Activated CD8-positive, alpha-beta memory T cell treated with anti-CD3 and anti-CD28 coated beads, Interleukin-2, amount 50 U/mL, for 1 hour (primary cell): ENCODE measurements at regions not wholly inside any gene's neighbourhood (a gene's known extent, or its start where the extent isn't known, plus 50 kb on each side); places are given as distances from the start of the nearest gene placed in this dataset.

Source experiments
- DNase-seq: peaks from one replicate; pipeline ENCODE4 v3.0.0-alpha.2; 2020; ENCODE audit errors: extremely low read depth

GRCh38 chr6:147858421-147858820 lies 349.9 kb downstream of the SAMD5 start:
- no peak for DNase-seq

GRCh38 chr6:147859071-147859470 lies 350.6 kb downstream of the SAMD5 start:
- no peak for DNase-seq

- DNase-seq: no peak
Observed at GRCh38 chr6:147861696-147862095, 353.2 kb downstream of the SAMD5 start.

DNA sequence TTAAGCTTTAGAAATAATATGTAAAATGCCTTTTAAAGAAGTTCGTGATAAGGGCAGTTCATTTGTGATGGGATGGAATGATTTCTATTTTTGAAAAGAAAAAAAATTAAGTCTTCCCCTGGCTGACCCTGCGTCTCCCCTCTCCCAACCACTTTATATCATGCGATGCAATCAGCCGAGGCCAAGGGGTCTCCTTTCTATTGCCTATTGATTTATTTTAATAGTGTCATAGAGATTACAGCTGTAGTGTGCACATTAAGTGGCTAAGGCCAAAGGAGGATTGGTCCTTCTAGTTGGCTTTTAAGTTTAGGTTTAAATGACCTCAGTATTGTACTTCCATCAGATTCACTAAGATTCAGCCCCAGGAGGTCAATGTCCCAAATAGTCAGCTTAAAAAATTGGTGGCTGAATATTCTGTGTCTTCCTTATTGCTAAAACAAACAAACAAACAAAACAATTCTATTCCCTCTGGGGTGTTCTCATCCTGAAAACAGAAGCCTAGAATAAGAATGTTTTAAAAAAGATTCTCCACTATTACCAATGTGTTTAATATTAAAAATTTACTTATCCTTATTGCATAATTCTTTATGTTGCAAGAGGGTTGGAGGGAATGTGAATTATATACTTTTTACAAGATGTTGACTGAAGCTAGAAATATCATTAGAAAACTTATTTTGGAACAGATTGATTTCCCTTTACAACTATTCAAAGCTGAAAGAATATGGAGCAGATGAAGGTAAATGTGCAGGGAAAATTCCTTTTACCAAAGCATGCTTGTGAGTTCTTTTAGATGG lies 359.1 kb downstream of the SAMD5 start:
- no peak for DNase-seq

GRCh38 chr6:147868427-147869190 lies 360.1 kb downstream of the SAMD5 start:
- DNase-seq: no peak

DNA sequence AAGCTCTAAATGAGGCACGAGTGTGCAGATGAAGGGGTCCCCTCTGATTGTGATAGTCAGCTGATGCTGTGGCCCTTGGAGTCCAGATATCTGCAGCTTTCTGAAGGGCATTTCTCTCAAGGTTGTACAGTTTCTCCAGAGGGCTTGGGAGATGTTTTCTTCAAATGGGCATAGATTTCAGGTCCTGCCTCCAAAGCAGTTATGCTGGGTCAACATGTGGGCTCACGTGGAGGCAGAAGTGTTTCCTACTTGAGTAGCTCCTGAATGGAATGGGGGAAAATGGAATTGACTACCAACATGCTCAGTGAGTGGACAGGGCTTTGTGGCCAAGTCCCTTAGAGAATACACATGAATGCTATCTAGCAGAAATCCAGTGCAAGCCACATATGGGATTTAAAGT lies 360.7 kb downstream of the SAMD5 start:
- DNase-seq: no peak

GRCh38 chr6:147869869-147870268 lies 361.4 kb downstream of the SAMD5 start:
- no peak for DNase-seq

DNA sequence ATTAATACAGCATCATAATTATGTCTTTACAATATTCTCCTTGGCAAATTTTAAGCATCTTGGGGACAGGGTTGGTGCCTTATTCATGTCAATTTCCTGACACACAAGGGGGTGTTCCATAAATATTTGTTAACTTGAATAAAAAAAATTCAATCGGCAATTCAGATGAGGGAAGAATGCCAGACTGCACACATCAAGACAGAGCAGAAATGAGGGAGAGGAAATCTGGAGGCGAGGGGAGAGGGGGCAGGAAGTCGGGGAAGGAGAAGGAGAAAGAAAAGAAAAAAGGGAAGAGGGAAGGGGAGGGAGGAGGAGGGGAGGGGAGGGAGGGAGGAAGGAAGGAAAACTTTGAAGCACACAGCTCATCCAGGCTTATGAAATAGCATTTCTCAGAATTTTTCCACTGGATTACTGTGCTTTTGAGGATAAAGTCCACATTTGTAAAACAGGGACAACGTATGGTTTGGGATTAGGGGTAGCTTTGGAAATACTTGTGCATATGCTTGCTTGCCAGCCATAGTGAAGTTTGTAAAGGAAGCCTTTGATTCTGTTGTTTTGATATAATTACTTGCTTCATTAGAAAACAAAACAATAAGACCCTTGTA lies 362.1 kb downstream of the SAMD5 start:
- no peak for DNase-seq

DNA sequence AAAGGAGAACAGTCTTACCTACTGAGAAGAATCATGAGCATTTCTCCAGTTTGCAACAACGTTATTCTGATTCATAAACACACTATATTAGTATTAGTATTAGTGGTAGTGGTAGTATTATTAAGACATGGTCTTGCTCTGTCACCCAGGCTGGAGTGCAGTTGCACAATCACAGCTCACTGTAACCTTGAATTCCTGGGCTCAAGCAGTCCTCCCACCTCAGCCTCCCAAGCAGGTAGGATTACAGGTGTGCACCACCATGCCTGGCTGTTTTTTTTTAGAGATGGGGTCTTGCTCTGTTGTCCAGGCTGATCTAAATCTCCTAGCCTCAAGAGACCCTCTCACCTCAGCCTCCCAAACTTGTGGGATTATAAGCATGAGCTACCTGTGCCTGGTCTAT lies 363.5 kb downstream of the SAMD5 start:
- DNase-seq: no peak

DNA sequence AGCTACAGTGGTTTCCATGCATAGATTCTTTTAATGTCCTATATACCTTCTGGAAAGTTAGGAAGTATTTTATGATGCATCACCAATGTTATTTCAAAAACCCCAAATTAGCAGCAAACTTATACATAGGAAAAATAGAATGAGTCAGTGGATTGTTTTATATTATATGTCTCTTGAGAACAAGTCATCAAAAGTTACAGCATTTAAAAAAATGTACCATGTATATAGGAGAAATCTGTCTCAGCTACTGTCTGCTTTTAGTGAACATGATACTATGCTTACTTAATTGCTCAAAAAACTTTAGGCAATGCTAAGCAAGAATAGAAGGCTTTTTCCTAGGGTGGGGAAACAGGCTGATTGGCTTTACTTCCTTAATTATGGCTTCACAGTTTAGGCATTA lies 365.3 kb downstream of the SAMD5 start:
- no peak for DNase-seq

- no peak for DNase-seq
Observed at GRCh38 chr6:147874322-147874721, 365.8 kb downstream of the SAMD5 start.

GRCh38 chr6:147879031-147879580 lies 370.6 kb downstream of the SAMD5 start:
- no peak for DNase-seq

DNA sequence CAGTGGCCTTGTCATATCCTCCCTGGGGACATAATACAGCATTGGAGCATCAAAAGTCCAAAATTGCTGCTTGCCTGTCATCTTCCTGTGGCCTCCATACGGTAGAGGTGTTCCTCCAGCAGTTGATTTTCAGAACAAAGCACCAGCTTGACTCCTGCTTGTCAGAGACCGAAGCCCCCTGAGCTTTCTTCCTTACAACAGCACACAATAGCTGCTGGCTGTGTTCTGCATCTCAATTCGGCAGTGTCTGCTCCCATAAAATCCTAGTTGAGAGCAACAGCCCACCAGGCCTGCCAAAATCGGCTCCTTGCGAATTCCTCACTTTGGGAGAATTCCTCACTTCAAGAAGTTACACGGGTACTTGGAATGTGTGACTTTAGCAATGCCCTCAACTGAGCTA lies 372.9 kb downstream of the SAMD5 start:
- no peak for DNase-seq

- no peak for DNase-seq
Observed at GRCh38 chr6:147888374-147888773, 379.9 kb downstream of the SAMD5 start.

GRCh38 chr6:147891671-147892070 lies 383.2 kb downstream of the SAMD5 start:
- DNase-seq: no peak

DNA sequence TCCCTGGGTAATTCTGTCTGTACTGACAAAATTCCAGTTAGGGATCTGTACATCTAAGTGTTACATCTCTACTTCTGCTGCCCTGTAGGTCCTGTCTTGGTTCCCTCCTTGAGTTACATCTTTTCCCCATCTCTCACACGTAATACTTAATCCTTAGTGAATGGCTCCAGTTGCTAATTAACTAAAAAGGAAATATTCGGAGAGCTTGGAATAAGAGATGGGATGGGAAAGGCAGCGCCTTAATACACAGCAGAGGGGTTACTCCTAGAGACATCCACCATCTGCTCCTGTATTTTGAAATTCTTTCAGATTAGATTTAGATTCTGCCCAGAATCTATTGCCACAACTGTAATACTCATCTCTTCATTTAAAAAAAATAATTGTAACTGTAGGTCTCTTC lies 384.0 kb downstream of the SAMD5 start:
- no peak for DNase-seq

GRCh38 chr6:147895272-147895671 lies 386.8 kb downstream of the SAMD5 start:
- DNase-seq: no peak

DNA sequence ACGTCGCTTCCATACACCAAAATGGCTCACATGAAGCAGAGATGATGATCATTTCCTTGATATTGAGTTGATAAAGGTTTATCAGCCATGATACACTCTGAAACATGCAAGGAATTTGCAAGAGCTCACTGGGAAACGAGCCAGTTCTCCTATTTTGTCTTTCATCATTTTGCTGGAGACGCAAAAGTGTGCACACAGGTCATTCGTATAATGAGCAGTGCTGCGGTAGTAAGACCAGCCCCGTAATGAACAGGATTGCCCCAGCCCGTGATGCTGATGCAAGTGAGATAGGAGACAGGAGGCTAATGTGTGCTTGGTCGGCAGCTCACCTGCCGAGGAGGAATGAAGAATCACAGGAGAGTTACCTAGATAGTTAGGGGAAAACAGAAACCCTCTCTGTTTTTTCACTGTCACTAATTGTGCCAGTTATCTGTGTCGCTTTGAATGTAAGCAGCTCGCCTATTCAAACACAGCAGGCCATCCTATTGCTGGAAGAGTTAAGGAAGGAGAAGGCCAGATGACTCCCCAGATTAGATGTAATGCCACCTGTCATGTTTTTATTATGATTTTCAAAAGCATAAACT lies 391.8 kb downstream of the SAMD5 start:
- no peak for DNase-seq

DNA sequence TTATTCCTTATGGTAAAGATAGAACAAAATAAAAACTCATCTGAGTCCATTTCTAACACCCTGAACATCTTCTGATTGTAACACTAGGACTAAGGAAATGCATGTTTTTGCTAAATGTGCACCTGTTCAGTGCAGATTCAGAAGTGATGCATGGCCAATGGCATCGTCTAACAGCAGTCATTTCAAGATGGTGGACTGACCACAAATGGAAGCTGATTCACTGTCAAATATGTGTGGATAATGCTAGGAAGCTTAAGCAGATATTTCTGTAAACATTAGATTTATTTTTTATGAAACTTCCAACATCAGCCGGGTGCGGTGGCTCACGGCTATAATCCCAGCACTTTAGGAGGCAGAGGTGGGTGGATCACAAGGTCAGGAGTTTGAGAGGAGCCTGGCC lies 394.8 kb downstream of the SAMD5 start:
- DNase-seq: no peak

- no peak for DNase-seq
Observed at GRCh38 chr6:147903931-147904330, 395.4 kb downstream of the SAMD5 start.

GRCh38 chr6:147904416-147904815 lies 395.9 kb downstream of the SAMD5 start:
- DNase-seq: no peak

GRCh38 chr6:147905711-147906110 lies 397.2 kb downstream of the SAMD5 start:
- no peak for DNase-seq
